Neural cell (in vitro differentiated cells): ENCODE measurements at regions not wholly inside any gene's neighbourhood (a gene's known extent, or its start where the extent isn't known, plus 50 kb on each side); places are given as distances from the start of the nearest gene placed in this dataset.

Experiments used
- EZH2 ChIP-seq: fragments of 200-600, 300-800 bp; shearing (Covaris generic), sonication (generic); IDR thresholded peaks from 2 replicates; pipeline ENCODE4 v1.6.1; 2014; ENCODE audit warnings: antibody characterized with exemption, low read length, borderline replicate concordance, mild to moderate bottlenecking; ENCODE audit not compliant: insufficient read depth, poor library complexity, severe bottlenecking
- POLR2AphosphoS5 ChIP-seq: IDR thresholded peaks from 2 replicates; pipeline ENCODE4 v1.6.1; 2012
- RAD21 ChIP-seq: fragments of 450-650 bp; conservative IDR thresholded peaks from 2 replicates; pipeline ENCODE4 v1.6.1; 2014; ENCODE audit warnings: antibody characterized with exemption, mild to moderate bottlenecking, moderate library complexity
- SMC3 ChIP-seq: fragments of 450-650 bp; conservative IDR thresholded peaks from 2 replicates; pipeline ENCODE4 v1.6.1; 2014; ENCODE audit warnings: antibody characterized with exemption, mild to moderate bottlenecking, moderate library complexity; ENCODE audit not compliant: poor library complexity
- TAF1 ChIP-seq: IDR thresholded peaks from 2 replicates; pipeline ENCODE4 v1.6.1; 2012; ENCODE audit warnings: low read depth
- TF ChIP-seq, protein P1 (sequence below): fragments of 450-650 bp; IDR thresholded peaks from 2 replicates; pipeline ENCODE4 v1.5.1; 2014; ENCODE audit warnings: antibody characterized with exemption, mild to moderate bottlenecking, moderate library complexity; ENCODE audit not compliant: poor library complexity, severe bottlenecking
- TF ChIP-seq, protein P2 (sequence below): IDR thresholded peaks from 2 replicates; pipeline ENCODE4 v1.6.1; 2012; ENCODE audit warnings: borderline replicate concordance

DNA sequence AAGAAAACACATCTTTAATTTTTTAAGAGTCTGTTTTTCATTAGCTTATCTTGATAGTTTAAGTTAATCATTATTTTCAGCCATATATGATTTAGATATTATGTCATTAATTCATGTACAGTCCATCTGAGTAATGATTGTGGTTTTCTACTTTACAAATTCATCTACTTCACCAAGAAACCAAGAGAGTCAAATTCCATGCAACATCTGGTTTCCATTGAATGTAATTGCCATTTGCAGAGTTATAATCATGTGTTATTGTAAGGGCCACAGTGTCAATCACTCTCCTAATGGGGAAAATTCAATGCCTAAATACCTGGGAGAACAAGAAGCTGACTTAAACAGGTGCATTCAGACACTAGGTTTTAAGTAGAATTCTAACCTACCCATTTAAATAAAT, 217.2 kb upstream of the OSR1 start:
- TF ChIP-seq, protein P1, sequence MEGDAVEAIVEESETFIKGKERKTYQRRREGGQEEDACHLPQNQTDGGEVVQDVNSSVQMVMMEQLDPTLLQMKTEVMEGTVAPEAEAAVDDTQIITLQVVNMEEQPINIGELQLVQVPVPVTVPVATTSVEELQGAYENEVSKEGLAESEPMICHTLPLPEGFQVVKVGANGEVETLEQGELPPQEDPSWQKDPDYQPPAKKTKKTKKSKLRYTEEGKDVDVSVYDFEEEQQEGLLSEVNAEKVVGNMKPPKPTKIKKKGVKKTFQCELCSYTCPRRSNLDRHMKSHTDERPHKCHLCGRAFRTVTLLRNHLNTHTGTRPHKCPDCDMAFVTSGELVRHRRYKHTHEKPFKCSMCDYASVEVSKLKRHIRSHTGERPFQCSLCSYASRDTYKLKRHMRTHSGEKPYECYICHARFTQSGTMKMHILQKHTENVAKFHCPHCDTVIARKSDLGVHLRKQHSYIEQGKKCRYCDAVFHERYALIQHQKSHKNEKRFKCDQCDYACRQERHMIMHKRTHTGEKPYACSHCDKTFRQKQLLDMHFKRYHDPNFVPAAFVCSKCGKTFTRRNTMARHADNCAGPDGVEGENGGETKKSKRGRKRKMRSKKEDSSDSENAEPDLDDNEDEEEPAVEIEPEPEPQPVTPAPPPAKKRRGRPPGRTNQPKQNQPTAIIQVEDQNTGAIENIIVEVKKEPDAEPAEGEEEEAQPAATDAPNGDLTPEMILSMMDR, result no peak
- TF ChIP-seq TAF1 (no peak), EZH2 (no peak), POLR2AphosphoS5 (no peak), RAD21 (no peak), SMC3 (no peak)
- TF ChIP-seq, protein P2, sequence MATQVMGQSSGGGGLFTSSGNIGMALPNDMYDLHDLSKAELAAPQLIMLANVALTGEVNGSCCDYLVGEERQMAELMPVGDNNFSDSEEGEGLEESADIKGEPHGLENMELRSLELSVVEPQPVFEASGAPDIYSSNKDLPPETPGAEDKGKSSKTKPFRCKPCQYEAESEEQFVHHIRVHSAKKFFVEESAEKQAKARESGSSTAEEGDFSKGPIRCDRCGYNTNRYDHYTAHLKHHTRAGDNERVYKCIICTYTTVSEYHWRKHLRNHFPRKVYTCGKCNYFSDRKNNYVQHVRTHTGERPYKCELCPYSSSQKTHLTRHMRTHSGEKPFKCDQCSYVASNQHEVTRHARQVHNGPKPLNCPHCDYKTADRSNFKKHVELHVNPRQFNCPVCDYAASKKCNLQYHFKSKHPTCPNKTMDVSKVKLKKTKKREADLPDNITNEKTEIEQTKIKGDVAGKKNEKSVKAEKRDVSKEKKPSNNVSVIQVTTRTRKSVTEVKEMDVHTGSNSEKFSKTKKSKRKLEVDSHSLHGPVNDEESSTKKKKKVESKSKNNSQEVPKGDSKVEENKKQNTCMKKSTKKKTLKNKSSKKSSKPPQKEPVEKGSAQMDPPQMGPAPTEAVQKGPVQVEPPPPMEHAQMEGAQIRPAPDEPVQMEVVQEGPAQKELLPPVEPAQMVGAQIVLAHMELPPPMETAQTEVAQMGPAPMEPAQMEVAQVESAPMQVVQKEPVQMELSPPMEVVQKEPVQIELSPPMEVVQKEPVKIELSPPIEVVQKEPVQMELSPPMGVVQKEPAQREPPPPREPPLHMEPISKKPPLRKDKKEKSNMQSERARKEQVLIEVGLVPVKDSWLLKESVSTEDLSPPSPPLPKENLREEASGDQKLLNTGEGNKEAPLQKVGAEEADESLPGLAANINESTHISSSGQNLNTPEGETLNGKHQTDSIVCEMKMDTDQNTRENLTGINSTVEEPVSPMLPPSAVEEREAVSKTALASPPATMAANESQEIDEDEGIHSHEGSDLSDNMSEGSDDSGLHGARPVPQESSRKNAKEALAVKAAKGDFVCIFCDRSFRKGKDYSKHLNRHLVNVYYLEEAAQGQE, result no peak
